ENCODE measurements at regions not wholly inside any gene's neighbourhood (a gene's known extent, or its start where the extent isn't known, plus 50 kb on each side); places are given as distances from the start of the nearest gene placed in this dataset.
"Not testable (repeated sequence)": the region's sequence is repeated elsewhere in the genome, so short reads cannot be mapped to it uniquely, and the experiment has no call there.

DNA sequence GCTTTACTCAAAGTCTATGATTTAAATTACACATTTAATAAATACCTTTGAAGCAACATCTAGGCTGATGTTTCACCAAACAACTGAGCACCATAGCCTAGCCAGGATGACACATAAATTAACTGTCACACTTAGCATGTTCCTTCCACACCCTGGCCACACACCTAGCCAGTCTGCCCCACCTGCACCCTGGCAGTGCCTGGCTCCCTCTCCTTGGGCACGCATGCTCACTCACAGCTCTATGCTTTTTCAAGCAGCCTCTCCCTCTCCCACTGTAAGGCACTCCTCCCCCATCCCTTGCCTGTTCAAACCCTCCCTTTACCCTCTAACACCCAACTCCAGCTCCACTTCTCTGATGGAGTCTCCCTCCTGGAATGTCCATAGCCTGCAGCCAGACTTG, 357.6 kb upstream of the KLHL29 start:
- DNase-seq (ENCODE audit: low spot score), result no peak

DNA sequence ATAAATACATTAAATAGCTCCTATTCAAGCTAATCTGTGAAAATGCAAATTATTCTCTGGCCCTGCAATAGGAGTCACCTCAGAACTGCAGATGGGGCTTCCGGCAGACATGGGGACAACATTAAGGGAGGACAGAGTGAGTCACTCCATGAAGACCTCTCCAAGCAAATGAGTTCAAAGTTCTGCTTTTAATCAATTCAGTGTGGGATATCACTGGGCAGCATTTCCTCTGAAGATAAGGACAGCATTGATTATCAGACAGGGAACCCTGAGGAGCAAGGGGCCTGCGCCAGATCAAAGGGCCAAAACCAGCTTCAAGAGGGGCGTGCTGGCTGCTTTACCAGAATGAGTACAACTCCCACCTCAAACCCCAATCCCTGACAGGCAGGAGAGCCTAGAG, 356.9 kb upstream of the KLHL29 start:
- DNase-seq (ENCODE audit: low spot score), result no peak

- no peak for DNase-seq (ENCODE audit: low spot score)
These were observed 355.9 kb upstream of the KLHL29 start for GRCh38 chr2:23029111-23029510.

DNA sequence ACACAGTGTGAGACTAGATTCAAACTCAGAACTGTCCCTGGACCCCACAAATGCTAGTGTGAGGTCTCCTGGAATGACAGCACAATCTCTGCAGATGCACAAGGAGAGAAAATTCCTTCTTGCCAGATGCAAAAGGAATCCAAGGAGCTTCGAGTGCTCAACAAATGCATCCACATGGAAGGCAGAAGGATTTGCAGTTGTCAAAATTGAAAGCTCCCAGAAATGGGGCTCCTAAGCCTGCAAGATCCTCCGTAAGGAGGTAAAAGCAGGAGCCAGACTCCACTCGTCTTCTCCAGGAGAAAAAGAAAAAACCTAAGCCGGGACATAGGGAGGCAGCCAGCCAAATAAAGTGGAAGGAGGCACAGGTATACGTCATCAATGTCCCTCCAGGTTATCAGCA, 355.0 kb upstream of the KLHL29 start:
- DNase-seq (ENCODE audit: low spot score), result no peak

DNA sequence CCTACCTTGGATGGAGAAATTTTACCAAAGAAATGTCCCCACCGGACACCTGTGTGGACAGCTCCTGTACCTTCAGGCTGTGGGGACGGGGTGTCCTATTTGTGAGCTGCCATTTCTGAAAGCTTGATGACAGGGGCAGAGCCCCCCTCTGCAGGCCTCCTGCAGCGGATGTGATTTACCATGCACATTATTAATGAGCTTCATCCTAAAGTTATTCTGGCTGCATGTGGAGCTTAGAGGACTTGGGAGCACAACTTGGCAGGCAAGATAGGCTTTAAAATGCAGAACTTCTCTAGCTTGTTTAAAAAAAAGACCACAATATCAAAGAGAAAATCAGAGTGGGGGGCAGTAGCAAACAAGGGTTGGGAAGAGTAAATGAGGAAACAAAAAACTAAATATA, 350.0 kb upstream of the KLHL29 start:
- no peak for DNase-seq (ENCODE audit: low spot score)

DNA sequence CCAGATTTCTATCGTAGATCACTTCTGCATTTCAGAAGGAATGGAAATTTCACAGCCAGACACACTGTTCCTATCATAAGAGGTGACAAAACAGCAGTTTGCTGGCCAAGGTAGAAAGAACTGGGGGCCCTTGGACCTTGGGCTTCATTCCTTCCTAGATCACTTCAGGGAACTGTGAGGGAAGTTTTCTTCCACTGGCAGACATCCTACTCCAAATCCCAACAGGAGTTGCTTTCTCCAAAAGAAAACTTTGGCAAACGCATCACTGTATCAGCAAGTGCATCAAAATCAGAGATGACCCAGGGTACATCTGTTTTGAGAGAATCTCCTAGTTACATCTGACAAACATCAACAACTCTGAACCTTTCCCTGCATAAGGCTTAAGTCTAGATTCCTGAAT, 348.4 kb upstream of the KLHL29 start:
- no peak for DNase-seq (ENCODE audit: low spot score)

GRCh38 chr2:23037596-23037995, 347.4 kb upstream of the KLHL29 start:
- DNase-seq (ENCODE audit: low spot score), result no peak

DNA sequence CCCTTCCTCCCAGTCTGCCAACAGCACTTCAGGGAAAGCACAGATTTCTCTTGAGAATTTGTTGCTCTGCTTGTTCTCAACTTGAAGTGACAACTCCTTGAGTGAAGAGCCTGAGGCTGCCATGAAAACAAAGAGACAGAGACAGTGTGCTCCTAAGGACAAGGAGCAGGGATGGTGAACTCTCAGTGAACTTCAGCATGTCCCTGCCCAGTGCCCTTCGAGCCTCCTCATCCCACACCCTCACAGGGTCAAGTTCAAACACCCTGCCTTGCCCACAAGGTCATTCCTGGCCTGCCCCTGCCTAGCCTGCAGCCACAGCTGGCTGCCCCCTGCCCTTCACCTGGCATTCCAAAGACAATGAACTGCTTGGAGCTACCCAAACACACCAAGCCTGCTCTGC, 343.5 kb upstream of the KLHL29 start:
- DNase-seq (ENCODE audit: low spot score), result no peak

GRCh38 chr2:23042216-23042906, 342.6 kb upstream of the KLHL29 start:
- no peak for DNase-seq (ENCODE audit: low spot score)

- no peak for DNase-seq (ENCODE audit: low spot score)
These were observed 334.6 kb upstream of the KLHL29 start for GRCh38 chr2:23050388-23050787.

DNA sequence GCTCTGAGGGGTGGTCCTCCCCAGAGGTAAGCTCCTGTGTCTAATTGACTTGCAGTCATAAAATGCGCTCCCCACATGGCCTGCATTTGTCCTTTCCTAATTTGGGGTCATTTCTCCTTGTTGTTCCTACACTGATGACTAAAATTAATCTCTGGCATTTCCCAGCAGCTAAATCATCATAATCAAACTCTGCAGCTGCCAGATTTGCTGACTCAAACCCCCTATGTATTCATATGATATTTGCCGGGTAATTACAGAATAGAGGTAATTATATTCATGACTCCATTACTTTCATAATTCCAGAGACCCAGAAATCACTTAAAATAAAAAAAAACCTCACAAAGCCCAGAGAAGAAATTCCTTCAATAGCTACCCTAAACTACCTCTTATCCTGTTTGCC, 331.4 kb upstream of the KLHL29 start:
- no peak for DNase-seq (ENCODE audit: low spot score)

GRCh38 chr2:23055251-23055650, 329.7 kb upstream of the KLHL29 start:
- no peak for DNase-seq (ENCODE audit: low spot score)

DNA sequence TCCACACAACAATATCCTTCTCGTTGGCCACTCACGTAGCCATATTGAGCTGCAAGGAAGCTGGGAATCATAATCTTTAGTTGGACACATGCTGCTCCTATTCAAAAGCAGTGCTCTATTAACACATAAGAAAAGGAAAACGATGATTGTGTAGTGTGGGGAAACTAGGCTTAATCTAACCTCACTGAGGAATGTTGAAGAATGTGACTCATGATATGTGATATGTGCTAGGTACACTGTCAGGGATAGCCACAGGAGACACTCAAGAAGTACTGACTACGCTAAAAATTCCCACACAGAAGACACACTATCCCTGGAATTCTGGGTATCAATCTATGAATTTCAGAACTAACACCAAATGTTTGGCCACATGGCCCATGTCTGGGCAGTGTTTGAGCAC, 328.1 kb upstream of the KLHL29 start:
- DNase-seq (ENCODE audit: low spot score), result not testable (repeated sequence)

DNA sequence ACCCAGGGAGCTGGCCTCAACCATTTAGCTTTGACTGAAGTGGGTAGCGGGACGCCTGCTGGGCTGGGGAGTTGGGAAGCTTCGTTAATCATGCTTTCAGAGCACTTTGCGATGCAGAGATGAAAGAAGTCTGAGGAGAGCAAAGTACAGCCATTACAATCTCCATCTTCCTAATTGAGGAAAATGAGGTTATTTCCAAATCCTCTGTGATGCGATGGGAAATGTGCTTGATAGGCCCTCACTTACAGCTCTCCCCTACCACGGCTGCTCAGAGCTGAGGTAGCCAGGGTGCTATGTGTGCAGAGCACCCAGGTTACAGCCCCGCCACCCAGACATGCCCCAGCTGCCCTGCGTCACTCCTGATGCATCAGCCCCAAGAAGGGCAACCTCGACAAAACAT, 326.5 kb upstream of the KLHL29 start:
- no peak for DNase-seq (ENCODE audit: low spot score)

GRCh38 chr2:23065210-23065609, 319.8 kb upstream of the KLHL29 start:
- DNase-seq (ENCODE audit: low spot score), result no peak

DNA sequence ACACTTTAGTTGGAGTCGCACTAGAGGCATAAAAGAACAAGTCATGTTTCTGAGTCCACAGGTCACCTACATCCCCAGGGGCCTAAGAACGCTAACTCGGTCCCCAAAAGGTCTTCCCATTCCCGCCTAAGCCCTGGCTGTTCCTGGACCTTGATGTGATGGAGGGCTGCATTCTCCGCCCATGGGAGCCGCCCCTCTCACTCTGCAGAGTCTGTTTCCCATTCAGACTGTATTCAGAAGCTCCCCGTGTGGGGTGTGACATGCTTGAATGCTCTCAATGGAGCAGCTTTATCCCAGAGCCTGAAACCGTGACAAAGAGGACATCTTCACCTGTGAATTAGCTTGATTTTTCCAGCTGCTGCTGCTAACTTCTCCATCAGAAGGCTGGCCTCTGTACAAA, 319.0 kb upstream of the KLHL29 start:
- DNase-seq (ENCODE audit: low spot score), result no peak

- no peak for DNase-seq (ENCODE audit: low spot score)
These were observed 318.3 kb upstream of the KLHL29 start for GRCh38 chr2:23066686-23067085.

DNA sequence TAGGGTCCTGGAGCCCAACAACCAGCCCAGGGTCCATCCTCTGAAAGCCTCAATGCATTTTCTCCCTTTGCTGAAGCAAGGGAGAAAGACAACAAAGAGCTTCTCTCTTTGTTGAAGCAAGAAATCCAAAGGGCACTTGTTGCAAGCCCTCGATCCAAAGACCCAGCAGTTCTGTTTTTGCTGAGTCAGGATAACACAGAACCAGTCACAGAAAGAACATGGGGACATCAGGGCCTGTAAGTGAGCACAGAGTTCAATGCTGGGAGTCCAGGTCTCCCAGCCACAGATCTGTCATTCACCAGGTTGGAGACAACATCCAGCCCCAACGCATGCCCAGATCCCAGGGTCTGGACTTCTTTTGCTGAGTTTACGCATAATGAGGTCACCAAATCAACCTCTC, 315.8 kb upstream of the KLHL29 start:
- DNase-seq (ENCODE audit: low spot score), result no peak

DNA sequence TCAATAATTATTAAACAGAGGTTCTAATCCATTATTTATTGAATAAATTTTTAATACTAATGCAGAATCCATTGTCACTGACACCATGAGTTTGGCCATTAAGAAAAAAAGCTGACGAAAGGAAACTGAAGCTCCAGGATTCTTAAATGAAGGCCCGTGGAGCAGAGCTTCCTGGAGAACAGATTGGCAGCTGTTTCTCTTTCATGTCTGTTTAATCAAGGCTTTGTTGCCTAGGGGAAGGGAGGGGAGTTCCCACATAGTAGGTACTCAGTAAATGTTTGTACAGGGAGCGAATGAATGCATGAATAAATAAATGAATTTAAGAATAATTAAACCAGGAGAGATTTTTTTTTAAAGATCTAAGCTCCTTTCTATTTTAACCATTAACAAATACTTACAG, 315.1 kb upstream of the KLHL29 start:
- DNase-seq (ENCODE audit: low spot score), result no peak

- DNase-seq (ENCODE audit: low spot score), result no peak
These were observed 311.9 kb upstream of the KLHL29 start for GRCh38 chr2:23073056-23073455.

DNA sequence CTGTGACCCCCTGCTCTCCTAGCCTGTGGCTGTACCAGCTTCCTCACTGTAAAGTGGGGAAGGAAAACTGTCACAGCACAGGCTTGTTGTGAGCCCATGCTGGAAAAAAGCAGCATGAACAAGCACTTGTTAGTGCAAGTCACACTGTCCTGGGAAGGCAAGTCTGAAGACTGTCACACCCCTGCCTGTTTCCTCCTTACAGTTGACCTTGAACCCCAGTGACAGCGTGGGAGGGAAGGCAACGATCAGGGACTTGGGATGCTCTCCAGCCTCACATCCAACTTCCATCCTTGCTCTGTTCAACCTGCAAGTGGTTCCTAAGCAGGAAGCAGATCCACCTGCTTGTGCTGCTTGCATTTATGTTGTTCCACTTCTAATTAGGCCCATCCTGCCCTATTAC, 311.3 kb upstream of the KLHL29 start:
- no peak for DNase-seq (ENCODE audit: low spot score)

GRCh38 chr2:23077596-23077995, 307.4 kb upstream of the KLHL29 start:
- no peak for DNase-seq (ENCODE audit: low spot score)

GRCh38 chr2:23078784-23079434, 306.1 kb upstream of the KLHL29 start:
- DNase-seq (ENCODE audit: low spot score), result no peak

- DNase-seq (ENCODE audit: low spot score), result no peak
These were observed 301.0 kb upstream of the KLHL29 start for GRCh38 chr2:23083966-23084365.

All from CD4-positive, alpha-beta T cell treated with Interleukin-15 for 4 hours (primary cell).